H9 (cell line): ENCODE measurements at regions not wholly inside any gene's neighbourhood (a gene's known extent, or its start where the extent isn't known, plus 50 kb on each side); places are given as distances from the start of the nearest gene placed in this dataset.

Experiments used
- DNase-seq: peaks from one replicate; pipeline ENCODE4 v3.0.0-alpha.2; 2017
- H2AFZ ChIP-seq: one replicate; pipeline ENCODE4 v1.6.1; 2013; ENCODE audit warnings: mild to moderate bottlenecking, low read length, control low read depth, moderate library complexity
- H2AK5ac ChIP-seq: 2 replicates; pipeline ENCODE4 v1.6.1; 2013; ENCODE audit warnings: low read length, control low read depth, mixed read lengths; ENCODE audit not compliant: insufficient read length
- H2BK120ac ChIP-seq: one replicate; pipeline ENCODE4 v1.6.1; 2013; ENCODE audit warnings: low read depth, mild to moderate bottlenecking, low read length, control low read depth, inconsistent platforms; ENCODE audit not compliant: poor library complexity, severe bottlenecking
- H2BK12ac ChIP-seq: 2 replicates; pipeline ENCODE4 v1.6.1; 2013; ENCODE audit warnings: low read length, control low read depth, mixed read lengths, low read depth; ENCODE audit not compliant: insufficient read length
- H2BK15ac ChIP-seq: 2 replicates; pipeline ENCODE4 v1.6.1; 2013; ENCODE audit warnings: low read depth, low read length, control low read depth
- H2BK20ac ChIP-seq: one replicate; pipeline ENCODE4 v1.6.1; 2013; ENCODE audit warnings: low read depth, mild to moderate bottlenecking, low read length, control low read depth, inconsistent platforms; ENCODE audit not compliant: poor library complexity, severe bottlenecking
- H2BK5ac ChIP-seq: 2 replicates; pipeline ENCODE4 v1.6.1; 2013; ENCODE audit warnings: low read length, control low read depth, mixed read lengths; ENCODE audit not compliant: insufficient read length
- H3K14ac ChIP-seq: 2 replicates; pipeline ENCODE4 v1.6.1; 2013; ENCODE audit warnings: low read length, control low read depth; ENCODE audit not compliant: insufficient read depth
- H3K18ac ChIP-seq: 2 replicates; pipeline ENCODE4 v1.6.1; 2013; ENCODE audit warnings: low read depth, mild to moderate bottlenecking, mixed read lengths, low read length, control low read depth; ENCODE audit not compliant: insufficient read length
- H3K23ac ChIP-seq: 2 replicates; pipeline ENCODE4 v1.6.1; 2013; ENCODE audit warnings: low read length, control low read depth, mixed read lengths, low read depth; ENCODE audit not compliant: insufficient read length
- H3K23me2 ChIP-seq: 2 replicates; pipeline ENCODE4 v1.6.1; 2013; ENCODE audit warnings: low read depth, mild to moderate bottlenecking, mixed read lengths, low read length, control low read depth; ENCODE audit not compliant: insufficient read length, poor library complexity, severe bottlenecking
- H3K27ac ChIP-seq: 2 replicates; pipeline ENCODE4 v1.5.1; 2013; ENCODE audit warnings: low read length, control low read depth, mixed read lengths, low read depth; ENCODE audit not compliant: insufficient read length
- H3K27me3 ChIP-seq: 2 replicates; pipeline ENCODE4 v1.6.1; 2013; ENCODE audit warnings: low read length, control low read depth, inconsistent platforms; ENCODE audit not compliant: insufficient read depth
- H3K4ac ChIP-seq: 2 replicates; pipeline ENCODE4 v1.6.1; 2013; ENCODE audit warnings: low read depth, mild to moderate bottlenecking, control low read depth, inconsistent platforms, low read length, moderate library complexity
- H3K4me1 ChIP-seq: 2 replicates; pipeline ENCODE4 v1.6.1; 2013; ENCODE audit warnings: low read length, control low read depth, inconsistent platforms; ENCODE audit not compliant: insufficient read depth
- H3K4me2 ChIP-seq: 2 replicates; pipeline ENCODE4 v1.6.1; 2013; ENCODE audit warnings: low read length, control low read depth, mixed read lengths; ENCODE audit not compliant: insufficient read length, insufficient read depth
- H3K56ac ChIP-seq: 2 replicates; pipeline ENCODE4 v1.6.1; 2013; ENCODE audit warnings: low read depth, mild to moderate bottlenecking, mixed read lengths, low read length, control low read depth; ENCODE audit not compliant: insufficient read length
- H3K79me1 ChIP-seq: 2 replicates; pipeline ENCODE4 v1.6.1; 2013; ENCODE audit warnings: low read depth, mild to moderate bottlenecking, moderate library complexity, low read length, control low read depth, inconsistent platforms; ENCODE audit not compliant: insufficient read depth, poor library complexity, severe bottlenecking
- H3K79me2 ChIP-seq: 2 replicates; pipeline ENCODE4 v1.6.1; 2013; ENCODE audit warnings: low read length, control low read depth, inconsistent platforms; ENCODE audit not compliant: insufficient read depth
- H3K9ac ChIP-seq: 2 replicates; pipeline ENCODE4 v1.6.1; 2013; ENCODE audit warnings: low read length, control low read depth, mixed read lengths; ENCODE audit not compliant: insufficient read length; ENCODE audit errors: extremely low read depth
- H3K9me3 ChIP-seq: one replicate; pipeline ENCODE4 v1.6.1; 2013; ENCODE audit warnings: low read depth, low read length, inconsistent platforms; ENCODE audit not compliant: control insufficient read depth
- H3T11ph ChIP-seq: one replicate; pipeline ENCODE4 v1.6.1; 2013; ENCODE audit warnings: mild to moderate bottlenecking, low read length, control low read depth, inconsistent platforms
- H4K20me1 ChIP-seq: one replicate; pipeline ENCODE4 v1.6.1; 2013; ENCODE audit not compliant: control insufficient read depth, insufficient read length, insufficient read depth
- H4K5ac ChIP-seq: 2 replicates; pipeline ENCODE4 v1.6.1; 2013; ENCODE audit warnings: low read depth, mild to moderate bottlenecking, mixed read lengths, low read length, control low read depth; ENCODE audit not compliant: insufficient read length
- H4K8ac ChIP-seq: replicated peaks from 2 replicates; pipeline ENCODE4 v1.6.1; 2013; ENCODE audit warnings: low read length, control low read depth, mixed read lengths, low read depth; ENCODE audit not compliant: insufficient read length
- H4K91ac ChIP-seq: 2 replicates; pipeline ENCODE4 v1.6.1; 2013; ENCODE audit warnings: low read depth, mild to moderate bottlenecking, moderate library complexity, mixed read lengths, low read length, control low read depth; ENCODE audit not compliant: insufficient read length
- H3K27ac Mint-ChIP-seq, 3 experiments: 2 replicates in 2 of 3; 3 replicates in 1 of 3; pipeline ENCODE4 v1.8.0; 2020 to 2021; ENCODE audit warnings: mixed read lengths in 3 of 3, mild to moderate bottlenecking in 1 of 3, moderate library complexity in 1 of 3
- H3K27me3 Mint-ChIP-seq: 2 replicates; pipeline ENCODE4 v1.8.0; 2021; ENCODE audit warnings: low read depth, mild to moderate bottlenecking, moderate library complexity, mixed read lengths
- H3K36me3 Mint-ChIP-seq, 3 experiments: 2 replicates in 2 of 3; 3 replicates in 1 of 3; pipeline ENCODE4 v1.8.0; 2020 to 2021; ENCODE audit warnings: low read depth in 3 of 3, mixed read lengths in 3 of 3; ENCODE audit not compliant: insufficient read depth in 1 of 3
- H3K4me1 Mint-ChIP-seq, 2 experiments: 2 replicates each; pipeline ENCODE4 v1.8.0; 2020; ENCODE audit warnings: mixed read lengths in 2 of 2
- H3K4me3 Mint-ChIP-seq, 2 experiments: 2 replicates in 1 of 2; 3 replicates in 1 of 2; pipeline ENCODE4 v1.8.0; 2020 to 2021; ENCODE audit warnings: mild to moderate bottlenecking in 2 of 2, mixed read lengths in 2 of 2, moderate library complexity in 1 of 2
- H3K9me3 Mint-ChIP-seq, 2 experiments: 2 replicates in 1 of 2; 3 replicates in 1 of 2; pipeline ENCODE4 v1.8.0; 2020; ENCODE audit warnings: mild to moderate bottlenecking in 2 of 2, mixed read lengths in 2 of 2, moderate library complexity in 1 of 2
- CTCF ChIP-seq: fragments of 200-600 bp; sonication (generic); conservative IDR thresholded peaks from 3 replicates; pipeline ENCODE4 v1.8.0; 2021; ENCODE audit warnings: antibody characterized with exemption, mild to moderate bottlenecking
- WGBS: extraction: QIAGEN DNeasy Blood & Tissue Kit; methylation state at CpG from one replicate; pipeline ENCODE4 v1.1.7; 2013; ENCODE audit warnings: missing lambda C conversion rate, low lambda C conversion rate, mixed read lengths; ENCODE audit not compliant: insufficient read length; ENCODE audit errors: extremely low coverage; 5-methylcytosine and 5-hydroxymethylcytosine counted together

GRCh38 chr12:67833602-67834001 lies 155.6 kb upstream of the IFNG-AS1 start:
- H3K56ac ChIP-seq, result no peak overlapping the region
- no peak overlapping the region for H2BK15ac ChIP-seq
- no peak overlapping the region for H3K4me2 ChIP-seq
- H2BK5ac ChIP-seq, result no peak overlapping the region
- H3K9ac ChIP-seq, result no peak overlapping the region
- no peak overlapping the region for H3K23ac ChIP-seq
- no peaks in the 10 kb centered on the region for H3K4me1 ChIP-seq
- no CpG with 5 or more reads among the region's 5 CpGs for WGBS
- no peak overlapping the region for H4K5ac ChIP-seq
- no peak overlapping the region for H3K4ac ChIP-seq
- H3K27ac Mint-ChIP-seq, result no peak overlapping the region
- H2AFZ ChIP-seq, result no peak overlapping the region
- H3K27ac ChIP-seq, result no peak overlapping the region
- H3K27me3 ChIP-seq, result no peaks in the 10 kb centered on the region
- H2AK5ac ChIP-seq, result no peak overlapping the region
- no peak overlapping the region for H3T11ph ChIP-seq
- H2BK120ac ChIP-seq, result no peak overlapping the region
- no peak overlapping the region for H3K4me3 Mint-ChIP-seq
- H3K14ac ChIP-seq, result no peak overlapping the region
- H3K79me2 ChIP-seq, result no peaks in the 10 kb centered on the region
- H3K4me1 Mint-ChIP-seq, result no peaks in the 10 kb centered on the region
- no peak for TF ChIP-seq CTCF
- no peaks in the 10 kb centered on the region for H3K79me1 ChIP-seq
- no peak overlapping the region for H3K18ac ChIP-seq
- H2BK12ac ChIP-seq, result no peak overlapping the region
- no peaks in the 10 kb centered on the region for H4K20me1 ChIP-seq
- H4K8ac ChIP-seq, result no peak overlapping the region
- H4K91ac ChIP-seq, result no peak overlapping the region
- DNase-seq, result no peak
- H2BK20ac ChIP-seq, result no peak overlapping the region
- H3K9me3 ChIP-seq, result no peaks in the 10 kb centered on the region
- H3K9me3 Mint-ChIP-seq, result peaks cover 14 to 26% of the 10 kb centered on the region in 2 experiments; a peak in 3 of 5 replicates
- H3K23me2 ChIP-seq, result no peaks in the 10 kb centered on the region
- no peaks in the 10 kb centered on the region; the same call in 1 of the 2 replicates for H3K27me3 Mint-ChIP-seq
- peaks cover 0 to under 1% (median 0%) of the 10 kb centered on the region in 3 experiments; a peak in 1 of 7 replicates for H3K36me3 Mint-ChIP-seq
